ENCODE measurements at regions not wholly inside any gene's neighbourhood (a gene's known extent, or its start where the extent isn't known, plus 50 kb on each side); places are given as distances from the start of the nearest gene placed in this dataset.

DNA sequence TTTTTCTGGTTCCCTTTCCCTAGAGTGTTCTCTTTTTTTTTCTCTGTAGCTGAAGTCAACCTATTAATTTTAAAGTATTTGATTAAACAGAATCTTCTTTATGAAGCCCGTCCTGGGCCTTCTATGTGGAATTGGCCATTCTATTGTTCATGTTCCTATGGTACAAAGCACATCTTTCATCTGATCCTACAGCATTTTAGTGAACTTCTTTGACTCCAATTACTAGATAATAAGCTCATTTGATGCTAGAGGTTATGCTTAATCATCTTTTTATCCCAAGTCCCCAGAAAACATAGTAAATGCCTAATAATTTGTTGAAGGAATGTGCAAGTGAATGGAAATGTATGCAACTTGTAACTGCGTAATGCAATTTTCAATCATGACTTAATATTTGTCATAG is 472.0 kb upstream of the KLF6 start:
- Histone ChIP-seq H3K4me1 (peaks cover 3% of the 10 kb centered on the region), H3K36me3 (ENCODE audit: low read depth, missing control alignments) (no peaks in the 10 kb centered on the region), H3K27me3 (no peaks in the 10 kb centered on the region), H3K27ac (no peak overlapping the region), H3K9me3 (no peaks in the 10 kb centered on the region), H3K4me3 (no peak overlapping the region)
- WGBS, 2 donors: 96 to 98% methylated on average over 2 of the region's 2 CpGs
- intact Hi-C loops (cut with DNase I; ENCODE audit: low total_unique reads): no loop called here
- DNase-seq: no peak
- no peak for TF ChIP-seq POLR2A (IDR thresholded peaks at IDR 0.05)
- TF ChIP-seq, protein P1, sequence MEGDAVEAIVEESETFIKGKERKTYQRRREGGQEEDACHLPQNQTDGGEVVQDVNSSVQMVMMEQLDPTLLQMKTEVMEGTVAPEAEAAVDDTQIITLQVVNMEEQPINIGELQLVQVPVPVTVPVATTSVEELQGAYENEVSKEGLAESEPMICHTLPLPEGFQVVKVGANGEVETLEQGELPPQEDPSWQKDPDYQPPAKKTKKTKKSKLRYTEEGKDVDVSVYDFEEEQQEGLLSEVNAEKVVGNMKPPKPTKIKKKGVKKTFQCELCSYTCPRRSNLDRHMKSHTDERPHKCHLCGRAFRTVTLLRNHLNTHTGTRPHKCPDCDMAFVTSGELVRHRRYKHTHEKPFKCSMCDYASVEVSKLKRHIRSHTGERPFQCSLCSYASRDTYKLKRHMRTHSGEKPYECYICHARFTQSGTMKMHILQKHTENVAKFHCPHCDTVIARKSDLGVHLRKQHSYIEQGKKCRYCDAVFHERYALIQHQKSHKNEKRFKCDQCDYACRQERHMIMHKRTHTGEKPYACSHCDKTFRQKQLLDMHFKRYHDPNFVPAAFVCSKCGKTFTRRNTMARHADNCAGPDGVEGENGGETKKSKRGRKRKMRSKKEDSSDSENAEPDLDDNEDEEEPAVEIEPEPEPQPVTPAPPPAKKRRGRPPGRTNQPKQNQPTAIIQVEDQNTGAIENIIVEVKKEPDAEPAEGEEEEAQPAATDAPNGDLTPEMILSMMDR (IDR thresholded peaks at IDR 0.05): no peak

- WGBS, 2 donors: 88 to 92% methylated on average over 3 of the region's 3 CpGs
Observed at GRCh38 chr10:4255751-4256150, 470.7 kb upstream of the KLF6 start.

DNA sequence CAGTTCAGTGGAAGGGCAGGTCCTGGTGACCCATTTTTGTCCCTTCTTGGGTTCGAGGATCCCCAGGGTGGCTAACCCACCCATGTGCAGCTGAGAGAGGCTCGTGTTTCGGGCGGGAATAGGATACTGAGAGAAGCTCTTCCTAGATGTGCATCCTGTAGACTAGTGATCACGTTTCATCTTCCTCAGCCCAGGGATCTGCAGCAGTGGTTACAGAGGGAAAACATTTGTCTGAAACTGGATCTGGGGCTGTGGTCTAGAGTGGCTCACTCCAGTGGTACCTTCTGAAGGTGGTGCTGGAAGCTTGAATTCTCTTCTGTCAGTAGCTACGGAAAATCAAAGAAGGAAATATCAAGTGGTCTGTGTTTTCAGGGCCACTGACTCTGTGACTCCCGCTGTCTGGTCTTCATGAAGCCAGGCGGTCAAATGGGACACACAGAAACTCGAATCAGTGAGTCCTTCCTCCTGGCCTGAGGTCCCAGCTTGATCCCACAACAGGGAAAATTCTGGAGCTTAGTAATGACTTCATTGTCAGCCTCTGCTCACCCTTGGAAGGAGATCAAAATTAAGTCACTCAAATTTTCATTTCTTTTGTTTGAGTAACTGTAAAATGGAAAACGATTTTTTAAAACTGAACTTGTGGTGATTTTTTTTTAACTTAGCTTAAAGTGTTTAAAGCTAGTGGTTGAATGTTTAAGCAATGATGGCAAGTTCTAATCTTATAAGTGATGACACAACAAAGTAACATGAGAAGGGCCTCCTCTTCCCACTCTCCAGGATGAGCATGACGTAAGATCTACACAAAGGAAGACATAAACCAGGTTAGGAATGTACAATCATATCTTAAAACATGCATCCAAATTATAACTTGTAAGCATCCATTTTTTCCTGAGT is 469.3 kb upstream of the KLF6 start:
- Histone ChIP-seq H3K4me1 (no peaks in the 10 kb centered on the region), H3K4me3 (no peak overlapping the region), H3K27ac (no peak overlapping the region), H3K27me3 (no peaks in the 10 kb centered on the region), H3K36me3 (ENCODE audit: low read depth, missing control alignments) (no peaks in the 10 kb centered on the region), H3K9me3 (no peaks in the 10 kb centered on the region)
- intact Hi-C loops (cut with DNase I; ENCODE audit: low total_unique reads): no loop called here
- WGBS, 2 donors: 86 to 90% methylated on average over 11 of the region's 11 CpGs
- no peak for DNase-seq
- TF ChIP-seq POLR2A (IDR thresholded peaks at IDR 0.05): no peak
- TF ChIP-seq, protein P1 (IDR thresholded peaks at IDR 0.05): no peak

More at GRCh38 chr10:4255751-4256150, 470.7 kb upstream of the KLF6 start:
- H3K4me3 ChIP-seq: no peak overlapping the region
- no peaks in the 10 kb centered on the region for H3K27me3 ChIP-seq
- H3K4me1 ChIP-seq: peaks cover under 1% of the 10 kb centered on the region
- no peak overlapping the region for H3K27ac ChIP-seq
- intact Hi-C loops (cut with DNase I; ENCODE audit: low total_unique reads): no loop called here
- TF ChIP-seq, protein P1 (IDR thresholded peaks at IDR 0.05): no peak
- TF ChIP-seq POLR2A (IDR thresholded peaks at IDR 0.05): no peak
- H3K36me3 ChIP-seq (ENCODE audit: low read depth, missing control alignments): no peaks in the 10 kb centered on the region
- DNase-seq: no peak
- no peaks in the 10 kb centered on the region for H3K9me3 ChIP-seq

DNA sequence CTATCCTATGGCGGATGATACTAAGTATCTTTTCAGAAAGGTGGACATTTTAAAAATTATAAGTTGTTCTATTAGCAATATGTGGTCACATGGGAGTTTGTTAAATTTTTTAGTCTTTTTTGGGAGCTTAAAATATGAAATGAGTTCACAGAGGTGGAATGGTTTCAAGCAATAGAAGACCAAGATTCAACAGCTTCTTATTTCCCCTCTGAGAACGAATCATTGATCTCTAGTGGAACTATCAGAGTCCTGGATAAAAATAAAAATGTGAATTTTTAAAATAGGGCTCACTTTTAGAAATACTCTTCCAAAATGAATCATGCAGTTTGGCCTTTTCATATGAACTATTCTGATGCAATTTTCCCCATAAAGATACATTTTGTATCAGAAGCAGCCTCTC is 467.7 kb upstream of the KLF6 start:
- intact Hi-C loops (cut with DNase I; ENCODE audit: low total_unique reads): no loop called here
- H3K36me3 ChIP-seq (ENCODE audit: low read depth, missing control alignments): no peaks in the 10 kb centered on the region
- WGBS, 2 donors: 93 to 95% methylated on average over 2 of the region's 2 CpGs
- TF ChIP-seq, protein P1 (IDR thresholded peaks at IDR 0.05): no peak
- H3K27ac ChIP-seq: no peak overlapping the region
- DNase-seq: no peak
- no peaks in the 10 kb centered on the region for H3K4me1 ChIP-seq
- no peaks in the 10 kb centered on the region for H3K9me3 ChIP-seq
- no peaks in the 10 kb centered on the region for H3K27me3 ChIP-seq
- H3K4me3 ChIP-seq: no peak overlapping the region

GRCh38 chr10:4250587-4250887 is 465.5 kb upstream of the KLF6 start:
- peaks cover 8% of the 10 kb centered on the region for H3K4me1 ChIP-seq
- H3K9me3 ChIP-seq: no peaks in the 10 kb centered on the region
- DNase-seq: no peak
- intact Hi-C loops (cut with DNase I; ENCODE audit: low total_unique reads): no loop called here
- H3K27me3 ChIP-seq: no peaks in the 10 kb centered on the region
- no peak overlapping the region for H3K4me3 ChIP-seq
- WGBS, 2 donors: 94 to 96% methylated on average over 2 of the region's 2 CpGs
- no peak overlapping the region for H3K27ac ChIP-seq
- H3K36me3 ChIP-seq (ENCODE audit: low read depth, missing control alignments): no peaks in the 10 kb centered on the region
- no peak for TF ChIP-seq POLR2A (IDR thresholded peaks at IDR 0.05)
- TF ChIP-seq, protein P1 (IDR thresholded peaks at IDR 0.05): no peak

Data from testis (tissue), 2 donors.